ENCODE measurements at regions not wholly inside any gene's neighbourhood (a gene's known extent, or its start where the extent isn't known, plus 50 kb on each side); places are given as distances from the start of the nearest gene placed in this dataset.

GRCh38 chr10:81532403-81532802, 342.6 kb upstream of the NRG3 start:
- intact Hi-C loops (cut with DNase I) = no loop called here
- no peak overlapping the region for H3K4me3 ChIP-seq
- H3K9me3 ChIP-seq = no peaks in the 10 kb centered on the region
- no peak overlapping the region for H3K27ac ChIP-seq
- no peaks in the 10 kb centered on the region for H3K4me1 ChIP-seq
- H3K36me3 ChIP-seq = no peaks in the 10 kb centered on the region
- no peak for TF ChIP-seq POLR2A (IDR thresholded peaks at IDR 0.05)
- no peak for TF ChIP-seq POLR2AphosphoS5 (IDR thresholded peaks at IDR 0.05; ENCODE audit: insufficient read depth in 1 of 2, low read depth in 1 of 2)
- TF ChIP-seq, protein P1, sequence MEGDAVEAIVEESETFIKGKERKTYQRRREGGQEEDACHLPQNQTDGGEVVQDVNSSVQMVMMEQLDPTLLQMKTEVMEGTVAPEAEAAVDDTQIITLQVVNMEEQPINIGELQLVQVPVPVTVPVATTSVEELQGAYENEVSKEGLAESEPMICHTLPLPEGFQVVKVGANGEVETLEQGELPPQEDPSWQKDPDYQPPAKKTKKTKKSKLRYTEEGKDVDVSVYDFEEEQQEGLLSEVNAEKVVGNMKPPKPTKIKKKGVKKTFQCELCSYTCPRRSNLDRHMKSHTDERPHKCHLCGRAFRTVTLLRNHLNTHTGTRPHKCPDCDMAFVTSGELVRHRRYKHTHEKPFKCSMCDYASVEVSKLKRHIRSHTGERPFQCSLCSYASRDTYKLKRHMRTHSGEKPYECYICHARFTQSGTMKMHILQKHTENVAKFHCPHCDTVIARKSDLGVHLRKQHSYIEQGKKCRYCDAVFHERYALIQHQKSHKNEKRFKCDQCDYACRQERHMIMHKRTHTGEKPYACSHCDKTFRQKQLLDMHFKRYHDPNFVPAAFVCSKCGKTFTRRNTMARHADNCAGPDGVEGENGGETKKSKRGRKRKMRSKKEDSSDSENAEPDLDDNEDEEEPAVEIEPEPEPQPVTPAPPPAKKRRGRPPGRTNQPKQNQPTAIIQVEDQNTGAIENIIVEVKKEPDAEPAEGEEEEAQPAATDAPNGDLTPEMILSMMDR (IDR thresholded peaks at IDR 0.05) = no peak
- H3K27me3 ChIP-seq = no peaks in the 10 kb centered on the region
- DNase-seq (ENCODE audit: extremely low spot score in 2 of 2) = no peak

- TF ChIP-seq POLR2AphosphoS5 (IDR thresholded peaks at IDR 0.05; ENCODE audit: insufficient read depth in 1 of 2, low read depth in 1 of 2) = no peak
- TF ChIP-seq, protein P1 (IDR thresholded peaks at IDR 0.05) = no peak
- TF ChIP-seq POLR2A (IDR thresholded peaks at IDR 0.05) = no peak
- H3K27ac ChIP-seq = no peak overlapping the region
- H3K36me3 ChIP-seq = no peaks in the 10 kb centered on the region
- no peaks in the 10 kb centered on the region for H3K27me3 ChIP-seq
- no peaks in the 10 kb centered on the region for H3K9me3 ChIP-seq
- no peaks in the 10 kb centered on the region for H3K4me1 ChIP-seq
- no peak overlapping the region for H3K4me3 ChIP-seq
- intact Hi-C loops (cut with DNase I) = no loop called here
- DNase-seq (ENCODE audit: extremely low spot score in 2 of 2) = no peak
These were observed 340.0 kb upstream of the NRG3 start for GRCh38 chr10:81534991-81535390.

DNA sequence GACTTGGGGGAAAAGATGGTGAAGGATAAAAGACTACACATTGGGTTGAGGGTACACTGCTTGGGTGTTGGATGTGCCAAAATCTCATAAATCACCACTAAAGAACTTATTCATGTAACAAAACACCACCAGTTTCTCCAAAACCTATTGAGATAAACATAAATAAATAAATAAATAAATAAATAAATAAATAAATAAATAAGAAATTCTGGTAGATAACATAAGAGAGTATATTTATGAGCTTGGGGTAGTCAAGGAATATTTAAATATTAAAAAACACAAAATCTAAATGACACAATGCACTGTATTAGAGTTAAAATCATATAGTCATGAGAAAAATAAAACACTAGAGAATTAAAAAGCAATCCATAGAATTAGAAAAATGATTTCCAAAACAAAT, 333.5 kb upstream of the NRG3 start:
- no peak for TF ChIP-seq POLR2AphosphoS5 (IDR thresholded peaks at IDR 0.05; ENCODE audit: insufficient read depth in 1 of 2, low read depth in 1 of 2)
- TF ChIP-seq POLR2A (IDR thresholded peaks at IDR 0.05) = no peak
- TF ChIP-seq, protein P1 (IDR thresholded peaks at IDR 0.05) = no peak
- no peak for DNase-seq (ENCODE audit: extremely low spot score in 2 of 2)
- no peaks in the 10 kb centered on the region for H3K27me3 ChIP-seq
- H3K9me3 ChIP-seq = no peaks in the 10 kb centered on the region
- no peaks in the 10 kb centered on the region for H3K36me3 ChIP-seq
- H3K4me3 ChIP-seq = no peak overlapping the region
- intact Hi-C loops (cut with DNase I) = no loop called here
- H3K4me1 ChIP-seq = no peaks in the 10 kb centered on the region
- no peak overlapping the region for H3K27ac ChIP-seq

DNA sequence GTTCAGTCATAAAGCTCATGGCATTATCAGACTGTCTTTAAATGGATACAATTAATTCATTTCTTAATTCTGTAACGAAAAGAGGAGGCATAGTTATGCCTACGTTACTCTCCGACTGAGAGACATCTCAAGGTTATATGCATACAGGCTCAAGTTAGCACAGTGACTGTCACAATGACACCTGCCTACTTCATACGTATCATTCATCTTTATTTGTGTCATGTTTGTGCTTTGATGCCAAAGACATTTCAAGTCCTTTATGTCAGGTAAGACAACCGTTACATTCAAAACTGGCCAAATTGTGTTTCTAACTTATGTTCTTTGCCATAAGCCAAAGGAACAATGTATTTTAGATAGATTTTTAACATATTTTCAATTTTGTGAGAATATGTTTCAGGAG, 328.8 kb upstream of the NRG3 start:
- H3K27ac ChIP-seq = no peak overlapping the region

GRCh38 chr10:81548160-81548559, 326.8 kb upstream of the NRG3 start:
- Histone ChIP-seq H3K27ac (no peak overlapping the region), H3K4me1 (no peaks in the 10 kb centered on the region), H3K9me3 (no peaks in the 10 kb centered on the region), H3K4me3 (no peak overlapping the region), H3K27me3 (no peaks in the 10 kb centered on the region), H3K36me3 (no peaks in the 10 kb centered on the region)
- intact Hi-C loops (cut with DNase I) = no loop called here
- TF ChIP-seq POLR2AphosphoS5 (IDR thresholded peaks at IDR 0.05; ENCODE audit: insufficient read depth in 1 of 2, low read depth in 1 of 2) = no peak
- no peak for TF ChIP-seq POLR2A (IDR thresholded peaks at IDR 0.05)
- TF ChIP-seq, protein P1 (IDR thresholded peaks at IDR 0.05) = no peak
- no peak for DNase-seq (ENCODE audit: extremely low spot score in 2 of 2)

More for the DNA sequence above, 328.8 kb upstream of the NRG3 start:
- DNase-seq (ENCODE audit: extremely low spot score in 2 of 2) = no peak
- TF ChIP-seq POLR2A (IDR thresholded peaks at IDR 0.05) (no peak), POLR2AphosphoS5 (IDR thresholded peaks at IDR 0.05; ENCODE audit: insufficient read depth in 1 of 2, low read depth in 1 of 2) (no peak)
- TF ChIP-seq, protein P1 (IDR thresholded peaks at IDR 0.05) = no peak
- H3K36me3 ChIP-seq = no peaks in the 10 kb centered on the region
- no peaks in the 10 kb centered on the region for H3K4me1 ChIP-seq
- no peak overlapping the region for H3K4me3 ChIP-seq
- H3K9me3 ChIP-seq = no peaks in the 10 kb centered on the region
- no peaks in the 10 kb centered on the region for H3K27me3 ChIP-seq
- intact Hi-C loops (cut with DNase I) = no loop called here
